Ovary (tissue), 3 donors: ENCODE measurements at regions not wholly inside any gene's neighbourhood (a gene's known extent, or its start where the extent isn't known, plus 50 kb on each side); places are given as distances from the start of the nearest gene placed in this dataset.

Source experiments
- CTCF ChIP-seq, 3 donors: fragments of 450-650 bp in 2 of 3; fragments of 200-600 bp in 1 of 3; IDR thresholded peaks; one replicate each; pipeline versions ENCODE4 v1.5.1 to v1.8.0; 2016 to 2022; ENCODE audit warnings: antibody characterized with exemption in 3 of 3, mild to moderate bottlenecking in 1 of 3
- POLR2A ChIP-seq: fragments of 450-650 bp; IDR thresholded peaks from one replicate; pipeline ENCODE4 v1.6.1; 2017; ENCODE audit warnings: antibody characterized with exemption, mild to moderate bottlenecking, moderate library complexity
- donor health status: DM: no; HTN: no; CAD: no.

- no peak for TF ChIP-seq CTCF (IDR thresholded peaks at IDR 0.05)
- no peak for TF ChIP-seq POLR2A
Observed at GRCh38 chr12:4139191-4139590, 134.4 kb upstream of the CCND2 start.
